Lung (tissue), 11 donors: ENCODE measurements at regions not wholly inside any gene's neighbourhood (a gene's known extent, or its start where the extent isn't known, plus 50 kb on each side); places are given as distances from the start of the nearest gene placed in this dataset.

ENCODE experiments used
- ATAC-seq: fragments of 200-7000 bp; cut with Tn5 transposase; one replicate; pipeline ENCODE4 v1.9.1; 2020; ENCODE audit warnings: moderate number of reproducible peaks; ENCODE audit not compliant: insufficient read depth, low FRiP score
- DNase-seq, 3 donors: peaks; one replicate each; pipeline ENCODE4 v3.0.0-alpha.2; 2013 to 2017
- H3K27ac ChIP-seq, 2 donors: one replicate each; pipeline ENCODE4 v1.5.1; 2013; ENCODE audit warnings: mild to moderate bottlenecking in 2 of 2, moderate library complexity in 2 of 2, control low read depth in 1 of 2, inconsistent platforms in 1 of 2, low read depth in 1 of 2, low read length in 1 of 2
- H3K27me3 ChIP-seq, 3 donors: one replicate each; pipeline ENCODE4 v1.5.1; 2013; ENCODE audit warnings: low read length in 2 of 3; ENCODE audit not compliant: control insufficient read depth in 3 of 3, insufficient read depth in 3 of 3
- H3K36me3 ChIP-seq, 4 donors: one replicate each; pipeline ENCODE4 v1.5.1; 2013; ENCODE audit warnings: low read length in 4 of 4, mild to moderate bottlenecking in 1 of 4, moderate library complexity in 1 of 4; ENCODE audit not compliant: control insufficient read depth in 4 of 4, insufficient read depth in 4 of 4
- H3K4me1 ChIP-seq, 5 donors: one replicate each; pipeline ENCODE4 v1.5.1; 2013; ENCODE audit warnings: low read length in 5 of 5, mild to moderate bottlenecking in 2 of 5, moderate library complexity in 1 of 5; ENCODE audit not compliant: control insufficient read depth in 5 of 5, insufficient read depth in 5 of 5
- H3K4me3 ChIP-seq: one replicate; pipeline ENCODE4 v1.5.1; 2013; ENCODE audit warnings: mild to moderate bottlenecking, control low read depth, moderate library complexity
- H3K9ac ChIP-seq, 2 donors: one replicate each; pipeline ENCODE4 v1.5.1; 2013; ENCODE audit warnings: low read length in 2 of 2, control low read depth in 1 of 2; ENCODE audit not compliant: insufficient read depth in 1 of 2
- H3K9me3 ChIP-seq, 4 donors: one replicate each; pipeline ENCODE4 v1.5.1; 2013; ENCODE audit warnings: low read length in 3 of 4, mild to moderate bottlenecking in 1 of 4, moderate library complexity in 1 of 4; ENCODE audit not compliant: control insufficient read depth in 4 of 4, insufficient read depth in 3 of 4
- CTCF ChIP-seq: IDR thresholded peaks from 2 replicates; pipeline ENCODE4 v1.5.1; 2012; ENCODE audit warnings: mild to moderate bottlenecking; ENCODE audit errors: control extremely low read depth, extremely low read depth
- WGBS, 2 donors: extraction: QIAGEN DNeasy Blood & Tissue Kit; methylation state at CpG; one replicate each; pipeline ENCODE4 v1.1.7; 2013; 5-methylcytosine and 5-hydroxymethylcytosine counted together
- donor health status: control.
- donor health status: control.
- donor health status: Bipolar disorder and iron deficiency.
- donor health status: healthy.
- donor health status: DM: yes; HTN: yes; CAD: no.

GRCh38 chr9:118992813-118993794 is 376.1 kb downstream of the BRINP1 start:
- no peak overlapping the region for H3K27ac ChIP-seq
- ATAC-seq, result no peak
- no peaks in the 10 kb centered on the region for H3K27me3 ChIP-seq
- no peaks in the 10 kb centered on the region for H3K36me3 ChIP-seq
- no peak overlapping the region for H3K4me3 ChIP-seq
- DNase-seq, result no peak
- no peak overlapping the region for H3K9ac ChIP-seq
- no peak for TF ChIP-seq CTCF
- no peaks in the 10 kb centered on the region for H3K4me1 ChIP-seq
- H3K9me3 ChIP-seq, result no peaks in the 10 kb centered on the region
- 55 to 68% methylated on average over 15 of the region's 15 CpGs for WGBS, 2 donors

- no peak for TF ChIP-seq CTCF
- Histone ChIP-seq H3K9me3 (no peaks in the 10 kb centered on the region), H3K4me1 (no peaks in the 10 kb centered on the region), H3K4me3 (no peak overlapping the region), H3K9ac (no peak overlapping the region), H3K27ac (no peak overlapping the region), H3K27me3 (no peaks in the 10 kb centered on the region), H3K36me3 (no peaks in the 10 kb centered on the region)
- 71 to 73% methylated on average over 4 of the region's 4 CpGs for WGBS, 2 donors
- ATAC-seq (no peak), DNase-seq (no peak)
Measured at GRCh38 chr9:118993965-118994364, 375.3 kb downstream of the BRINP1 start.

- no peak for DNase-seq
- ATAC-seq, result no peak
- Histone ChIP-seq H3K27me3 (no peaks in the 10 kb centered on the region), H3K9ac (no peak overlapping the region), H3K36me3 (no peaks in the 10 kb centered on the region), H3K4me1 (peaks cover 0 to 9% (median 0%) of the 10 kb centered on the region in 5 donors), H3K4me3 (no peak overlapping the region), H3K27ac (peak overlapping the region in 1 of 2 donors; percentile 36), H3K9me3 (no peaks in the 10 kb centered on the region)
- no peak for TF ChIP-seq CTCF
- WGBS, 2 donors, result 94 to 95% methylated on average over 5 of the region's 5 CpGs
Measured at GRCh38 chr9:119002491-119002890, 366.7 kb downstream of the BRINP1 start.
